ENCODE measurements at regions not wholly inside any gene's neighbourhood (a gene's known extent, or its start where the extent isn't known, plus 50 kb on each side); places are given as distances from the start of the nearest gene placed in this dataset.

DNA sequence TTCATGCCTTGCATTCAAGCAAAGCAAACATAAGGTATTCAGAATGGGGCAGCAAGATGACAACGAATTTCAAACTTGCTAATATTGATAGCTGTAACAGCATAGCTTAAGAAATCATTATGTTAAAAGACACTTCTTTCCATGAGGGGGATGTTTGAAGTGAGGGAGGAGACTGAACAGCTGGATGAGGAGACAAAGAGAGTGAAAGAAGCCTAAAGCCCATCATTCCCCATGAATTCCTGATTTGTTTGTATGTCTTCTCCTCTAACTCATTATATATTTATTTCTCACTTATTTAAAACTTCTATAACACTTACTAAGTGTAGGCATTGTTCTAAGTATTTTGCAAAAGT lies 125.2 kb upstream of the PBX1 start:
- FAIRE-seq = no peak
- in situ Hi-C loops (cut with MboI) = no loop called here
- CTCF ChIA-PET (ENCODE audit: low intra/inter-chr PET ratio) = no interaction called here

DNA sequence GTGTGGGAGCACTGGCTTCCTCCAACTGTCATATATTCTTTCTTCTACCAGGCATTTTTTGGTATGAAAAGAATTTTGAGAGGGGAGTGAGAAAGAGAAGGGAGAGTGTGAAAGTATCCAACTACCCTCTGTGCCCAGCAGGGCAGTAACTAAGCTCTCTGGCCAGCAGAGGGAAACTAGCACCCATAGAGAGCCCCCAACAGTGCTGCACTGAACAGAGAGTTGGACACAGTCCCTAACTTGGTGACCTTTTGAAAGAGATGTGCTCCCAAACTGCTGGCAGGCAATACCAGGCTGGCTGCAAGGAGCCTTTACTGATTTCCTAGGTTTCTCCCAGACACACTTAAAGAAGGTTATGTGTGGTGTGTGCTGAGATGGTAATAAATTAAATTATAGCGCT lies 118.8 kb upstream of the PBX1 start:
- Histone ChIP-seq H3K27ac (ENCODE audit: extremely low read depth, low read depth, low read length) (no peak overlapping the region), H3K9me1 (ENCODE audit: control insufficient read depth, insufficient read depth, low read length) (no peaks in the 10 kb centered on the region), H2AFZ (ENCODE audit: low read depth, low read length) (no peak overlapping the region), H3K9ac (ENCODE audit: insufficient read depth in 1 of 2, low read depth in 2 of 2, low read length in 2 of 2) (no peak overlapping the region), H4K20me1 (replicated peaks; ENCODE audit: control insufficient read depth, insufficient read depth, low read length) (no peaks in the 10 kb centered on the region), H3K27me3 (ENCODE audit: control insufficient read depth in 2 of 2, insufficient read depth in 2 of 2, low read length in 2 of 2) (no peaks in the 10 kb centered on the region), H3K36me3 (ENCODE audit: control insufficient read depth, insufficient read depth, low read length) (no peaks in the 10 kb centered on the region), H3K4me2 (ENCODE audit: insufficient read depth, low read length) (no peak overlapping the region), H3K79me2 (ENCODE audit: control insufficient read depth, insufficient read depth, low read length) (no peaks in the 10 kb centered on the region), H3K4me3 (no peak overlapping the region), H3K4me1 (replicated peaks in 1 of 2; ENCODE audit: control insufficient read depth in 2 of 2, insufficient read depth in 2 of 2, low read length in 2 of 2) (no peaks in the 10 kb centered on the region), H3K9me3 (replicated peaks; ENCODE audit: control insufficient read depth, insufficient read depth, low read depth, low read length) (no peaks in the 10 kb centered on the region; the same call in 1 of the 2 replicates)
- ChIA-PET POLR2A (no interaction called here), CTCF (ENCODE audit: low intra/inter-chr PET ratio) (no interaction called here)
- intact Hi-C loops (cut with micrococcal nuclease) (no loop called here), in situ Hi-C loops (cut with MboI) (no loop called here)
- no peak for TF ChIP-seq TRIM28 (IDR thresholded peaks at IDR 0.05)
- TF ChIP-seq HNRNPK (IDR thresholded peaks at IDR 0.05; ENCODE audit: low read depth, low read length, poor library complexity, severe bottlenecking) = peak; percentile 1
- no peak for TF ChIP-seq ZZZ3 (IDR thresholded peaks at IDR 0.05)
- BruUV-seq (replicated peaks) = no TSS peak
- WGBS (ENCODE audit: insufficient coverage, low coverage, missing lambda C conversion rate) = 0% methylated on average over 1 of the region's 1 CpG
- no peak for FAIRE-seq
- ATAC-seq = peak; percentile 42; the same call in 1 of the 3 replicates
- no peak for DNase-seq (ENCODE audit: extremely low read depth in 1 of 4, low spot score in 3 of 4)

More for the DNA sequence above, 125.2 kb upstream of the PBX1 start:
- Histone ChIP-seq H3K9me3 (replicated peaks; ENCODE audit: control insufficient read depth, insufficient read depth, low read depth, low read length) (no peaks in the 10 kb centered on the region), H3K79me2 (ENCODE audit: control insufficient read depth, insufficient read depth, low read length) (no peaks in the 10 kb centered on the region), H3K4me1 (replicated peaks in 1 of 2; ENCODE audit: control insufficient read depth in 2 of 2, insufficient read depth in 2 of 2, low read length in 2 of 2) (no peaks in the 10 kb centered on the region), H3K27ac (ENCODE audit: extremely low read depth, low read depth, low read length) (no peak overlapping the region), H3K27me3 (ENCODE audit: control insufficient read depth in 2 of 2, insufficient read depth in 2 of 2, low read length in 2 of 2) (no peaks in the 10 kb centered on the region), H3K4me3 (no peak overlapping the region), H3K4me2 (ENCODE audit: insufficient read depth, low read length) (no peak overlapping the region), H3K9ac (ENCODE audit: insufficient read depth in 1 of 2, low read depth in 2 of 2, low read length in 2 of 2) (no peak overlapping the region), H4K20me1 (replicated peaks; ENCODE audit: control insufficient read depth, insufficient read depth, low read length) (no peaks in the 10 kb centered on the region), H3K9me1 (ENCODE audit: control insufficient read depth, insufficient read depth, low read length) (no peaks in the 10 kb centered on the region), H2AFZ (ENCODE audit: low read depth, low read length) (no peak overlapping the region), H3K36me3 (ENCODE audit: control insufficient read depth, insufficient read depth, low read length) (no peaks in the 10 kb centered on the region)
- intact Hi-C loops (cut with micrococcal nuclease) = no loop called here
- DNase-seq (ENCODE audit: extremely low read depth in 1 of 4, low spot score in 3 of 4) (no peak), ATAC-seq (no peak)
- BruUV-seq (replicated peaks) = no TSS peak
- WGBS (ENCODE audit: insufficient coverage, low coverage, missing lambda C conversion rate) = 0% methylated on average over 1 of the region's 1 CpG
- POLR2A ChIA-PET = no interaction called here
- no peak for TF ChIP-seq ZNF766 (CRISPR knock-in tag; conservative IDR thresholded peaks at IDR 0.05)
- TF ChIP-seq NBN (IDR thresholded peaks at IDR 0.05; ENCODE audit: low read depth) = no peak
- TF ChIP-seq SRSF1 (IDR thresholded peaks at IDR 0.05; ENCODE audit: low read depth, low read length) = no peak
- TF ChIP-seq KLF16 (IDR thresholded peaks at IDR 0.05) = no peak
- no peak for TF ChIP-seq SRF (CRISPR knock-in tag; IDR thresholded peaks at IDR 0.05)
- no peak for TF ChIP-seq TBL1XR1 (IDR thresholded peaks at IDR 0.05; ENCODE audit: low read length in 2 of 2)

Measured in K562 (cell line).